ENCODE measurements at regions not wholly inside any gene's neighbourhood (a gene's known extent, or its start where the extent isn't known, plus 50 kb on each side); places are given as distances from the start of the nearest gene placed in this dataset.

DNA sequence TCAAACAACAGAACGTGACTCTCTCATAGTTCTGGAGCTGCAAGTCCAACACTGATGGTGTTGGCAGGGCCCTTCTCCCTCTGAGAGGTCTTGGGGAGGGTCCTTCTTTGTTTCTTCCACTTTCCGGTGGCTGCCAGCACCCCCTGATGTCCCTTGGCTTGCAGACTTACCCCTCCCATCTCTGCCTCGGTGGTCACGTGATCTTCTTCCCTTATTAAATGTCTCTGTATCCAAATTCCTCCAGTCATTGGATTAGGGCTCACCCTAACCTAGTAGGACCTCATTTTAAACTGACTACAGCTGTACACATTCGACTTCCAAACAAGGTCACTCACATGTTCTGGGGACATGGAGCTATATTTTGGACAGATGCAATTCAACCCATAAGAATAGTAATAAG, 780.6 kb upstream of the SALL3 start:
- H3K4me2 ChIP-seq (ENCODE audit: low read length): no peak overlapping the region
- no peaks in the 10 kb centered on the region for H3K36me3 ChIP-seq (ENCODE audit: control insufficient read depth, low read length)
- no peak overlapping the region for H3K4me3 ChIP-seq (ENCODE audit: low read length)
- TF ChIP-seq, protein P1, sequence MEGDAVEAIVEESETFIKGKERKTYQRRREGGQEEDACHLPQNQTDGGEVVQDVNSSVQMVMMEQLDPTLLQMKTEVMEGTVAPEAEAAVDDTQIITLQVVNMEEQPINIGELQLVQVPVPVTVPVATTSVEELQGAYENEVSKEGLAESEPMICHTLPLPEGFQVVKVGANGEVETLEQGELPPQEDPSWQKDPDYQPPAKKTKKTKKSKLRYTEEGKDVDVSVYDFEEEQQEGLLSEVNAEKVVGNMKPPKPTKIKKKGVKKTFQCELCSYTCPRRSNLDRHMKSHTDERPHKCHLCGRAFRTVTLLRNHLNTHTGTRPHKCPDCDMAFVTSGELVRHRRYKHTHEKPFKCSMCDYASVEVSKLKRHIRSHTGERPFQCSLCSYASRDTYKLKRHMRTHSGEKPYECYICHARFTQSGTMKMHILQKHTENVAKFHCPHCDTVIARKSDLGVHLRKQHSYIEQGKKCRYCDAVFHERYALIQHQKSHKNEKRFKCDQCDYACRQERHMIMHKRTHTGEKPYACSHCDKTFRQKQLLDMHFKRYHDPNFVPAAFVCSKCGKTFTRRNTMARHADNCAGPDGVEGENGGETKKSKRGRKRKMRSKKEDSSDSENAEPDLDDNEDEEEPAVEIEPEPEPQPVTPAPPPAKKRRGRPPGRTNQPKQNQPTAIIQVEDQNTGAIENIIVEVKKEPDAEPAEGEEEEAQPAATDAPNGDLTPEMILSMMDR (IDR thresholded peaks at IDR 0.05; ENCODE audit: low read depth, low read length, poor library complexity, severe bottlenecking): no peak
- TF ChIP-seq EZH2phosphoT487 (IDR thresholded peaks at IDR 0.05; ENCODE audit: borderline replicate concordance, low read length): no peak
- H4K20me1 ChIP-seq (ENCODE audit: control insufficient read depth, insufficient read depth, low read depth, low read length): no peaks in the 10 kb centered on the region
- H3K4me1 ChIP-seq (ENCODE audit: control insufficient read depth, low read length): no peaks in the 10 kb centered on the region
- no peaks in the 10 kb centered on the region for H3K9me2 ChIP-seq (replicated peaks; ENCODE audit: control insufficient read depth, low read length)
- H3K79me2 ChIP-seq (ENCODE audit: control insufficient read depth, low read length): no peaks in the 10 kb centered on the region
- H3F3A ChIP-seq (ENCODE audit: control insufficient read depth, insufficient read depth): no peaks in the 10 kb centered on the region
- no peak overlapping the region for H3K27ac ChIP-seq (ENCODE audit: low read depth, low read length)
- no peaks in the 10 kb centered on the region for H3K27me3 ChIP-seq (ENCODE audit: control insufficient read depth, low read length)
- no peaks in the 10 kb centered on the region for H3K9me3 ChIP-seq (ENCODE audit: control insufficient read depth, insufficient read depth, low read length)

DNA sequence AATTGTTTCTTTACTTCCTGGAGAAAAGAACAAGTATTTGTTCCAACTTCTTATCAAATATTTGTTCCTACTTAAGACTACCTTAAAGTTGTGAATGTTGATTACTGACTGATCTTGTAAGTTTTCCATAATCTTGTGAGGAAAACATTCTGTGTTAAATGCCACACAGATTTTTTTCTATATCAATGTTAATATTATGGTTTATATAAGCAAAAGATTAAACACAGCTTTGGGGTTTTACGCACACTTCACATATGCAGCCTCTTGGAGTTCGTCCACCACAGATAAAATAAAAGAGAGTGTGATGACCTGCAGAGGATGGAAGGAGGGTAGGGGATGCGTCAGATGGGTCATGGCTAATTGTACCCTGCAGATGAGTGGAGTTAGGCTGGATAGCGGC, 780.0 kb upstream of the SALL3 start:
- no peak overlapping the region for H3K27ac ChIP-seq (ENCODE audit: low read depth, low read length)
- H3K9me2 ChIP-seq (replicated peaks; ENCODE audit: control insufficient read depth, low read length): no peaks in the 10 kb centered on the region
- no peaks in the 10 kb centered on the region for H4K20me1 ChIP-seq (ENCODE audit: control insufficient read depth, insufficient read depth, low read depth, low read length)
- no peak overlapping the region for H3K4me3 ChIP-seq (ENCODE audit: low read length)
- H3F3A ChIP-seq (ENCODE audit: control insufficient read depth, insufficient read depth): no peaks in the 10 kb centered on the region
- no peak overlapping the region for H3K4me2 ChIP-seq (ENCODE audit: low read length)
- H3K36me3 ChIP-seq (ENCODE audit: control insufficient read depth, low read length): no peaks in the 10 kb centered on the region
- no peak for TF ChIP-seq EZH2phosphoT487 (IDR thresholded peaks at IDR 0.05; ENCODE audit: borderline replicate concordance, low read length)
- TF ChIP-seq, protein P1 (IDR thresholded peaks at IDR 0.05; ENCODE audit: low read depth, low read length, poor library complexity, severe bottlenecking): no peak
- H3K27me3 ChIP-seq (ENCODE audit: control insufficient read depth, low read length): no peaks in the 10 kb centered on the region
- no peaks in the 10 kb centered on the region for H3K9me3 ChIP-seq (ENCODE audit: control insufficient read depth, insufficient read depth, low read length)
- no peaks in the 10 kb centered on the region for H3K79me2 ChIP-seq (ENCODE audit: control insufficient read depth, low read length)
- H3K4me1 ChIP-seq (ENCODE audit: control insufficient read depth, low read length): no peaks in the 10 kb centered on the region

DNA sequence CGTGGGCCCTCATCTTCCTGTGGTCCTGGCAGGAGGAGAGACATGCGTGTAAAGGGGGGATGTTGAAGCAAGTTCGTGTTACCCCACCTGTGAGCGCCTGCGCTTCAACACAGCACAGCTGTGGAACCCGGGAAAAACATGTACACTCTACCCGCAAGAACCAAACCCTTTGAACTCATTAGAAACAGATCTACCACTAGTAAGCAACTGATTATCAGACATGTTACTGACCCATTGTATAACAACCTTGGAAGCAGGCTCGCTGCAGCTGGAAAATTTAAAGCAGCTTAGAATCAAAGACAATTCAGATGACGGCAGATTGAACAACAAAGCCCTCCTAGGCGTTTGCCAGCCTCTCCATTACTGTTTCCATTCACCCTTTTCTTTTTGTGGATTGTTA, 771.7 kb upstream of the SALL3 start:
- H3K9me2 ChIP-seq (replicated peaks; ENCODE audit: control insufficient read depth, low read length): no peaks in the 10 kb centered on the region
- TF ChIP-seq EZH2phosphoT487 (IDR thresholded peaks at IDR 0.05; ENCODE audit: borderline replicate concordance, low read length): no peak
- TF ChIP-seq, protein P1 (IDR thresholded peaks at IDR 0.05; ENCODE audit: low read depth, low read length, poor library complexity, severe bottlenecking): no peak
- no peak overlapping the region for H3K27ac ChIP-seq (ENCODE audit: low read depth, low read length)

GRCh38 chr18:78208461-78208860, 771.2 kb upstream of the SALL3 start:
- Histone ChIP-seq H3K36me3 (ENCODE audit: control insufficient read depth, low read length) (no peaks in the 10 kb centered on the region), H3F3A (ENCODE audit: control insufficient read depth, insufficient read depth) (no peaks in the 10 kb centered on the region), H3K9me3 (ENCODE audit: control insufficient read depth, insufficient read depth, low read length) (no peaks in the 10 kb centered on the region), H3K4me3 (ENCODE audit: low read length) (no peak overlapping the region), H3K4me1 (ENCODE audit: control insufficient read depth, low read length) (no peaks in the 10 kb centered on the region), H3K79me2 (ENCODE audit: control insufficient read depth, low read length) (no peaks in the 10 kb centered on the region), H3K27me3 (ENCODE audit: control insufficient read depth, low read length) (no peaks in the 10 kb centered on the region), H3K27ac (ENCODE audit: low read depth, low read length) (no peak overlapping the region), H3K9me2 (replicated peaks; ENCODE audit: control insufficient read depth, low read length) (no peaks in the 10 kb centered on the region), H3K4me2 (ENCODE audit: low read length) (no peak overlapping the region), H4K20me1 (ENCODE audit: control insufficient read depth, insufficient read depth, low read depth, low read length) (no peaks in the 10 kb centered on the region)
- TF ChIP-seq EZH2phosphoT487 (IDR thresholded peaks at IDR 0.05; ENCODE audit: borderline replicate concordance, low read length): no peak
- TF ChIP-seq, protein P1 (IDR thresholded peaks at IDR 0.05; ENCODE audit: low read depth, low read length, poor library complexity, severe bottlenecking): no peak

More for the DNA sequence above, 771.7 kb upstream of the SALL3 start:
- H3K4me1 ChIP-seq (ENCODE audit: control insufficient read depth, low read length): no peaks in the 10 kb centered on the region
- no peaks in the 10 kb centered on the region for H3F3A ChIP-seq (ENCODE audit: control insufficient read depth, insufficient read depth)
- no peaks in the 10 kb centered on the region for H4K20me1 ChIP-seq (ENCODE audit: control insufficient read depth, insufficient read depth, low read depth, low read length)
- H3K79me2 ChIP-seq (ENCODE audit: control insufficient read depth, low read length): no peaks in the 10 kb centered on the region
- H3K4me3 ChIP-seq (ENCODE audit: low read length): no peak overlapping the region
- H3K4me2 ChIP-seq (ENCODE audit: low read length): no peak overlapping the region
- no peaks in the 10 kb centered on the region for H3K36me3 ChIP-seq (ENCODE audit: control insufficient read depth, low read length)
- no peaks in the 10 kb centered on the region for H3K27me3 ChIP-seq (ENCODE audit: control insufficient read depth, low read length)
- H3K9me3 ChIP-seq (ENCODE audit: control insufficient read depth, insufficient read depth, low read length): no peaks in the 10 kb centered on the region
